Fibroblast of skin of left quadriceps (primary cell): ENCODE measurements at regions not wholly inside any gene's neighbourhood (a gene's known extent, or its start where the extent isn't known, plus 50 kb on each side); places are given as distances from the start of the nearest gene placed in this dataset.
"Not testable (repeated sequence)": the region's sequence is repeated elsewhere in the genome, so short reads cannot be mapped to it uniquely, and the experiment has no call there.

Experiments used
- DNase-seq, 2 experiments: peaks; one replicate each; pipeline ENCODE4 v3.0.0-alpha.2; 2013; ENCODE audit warnings: low read depth in 2 of 2

DNA sequence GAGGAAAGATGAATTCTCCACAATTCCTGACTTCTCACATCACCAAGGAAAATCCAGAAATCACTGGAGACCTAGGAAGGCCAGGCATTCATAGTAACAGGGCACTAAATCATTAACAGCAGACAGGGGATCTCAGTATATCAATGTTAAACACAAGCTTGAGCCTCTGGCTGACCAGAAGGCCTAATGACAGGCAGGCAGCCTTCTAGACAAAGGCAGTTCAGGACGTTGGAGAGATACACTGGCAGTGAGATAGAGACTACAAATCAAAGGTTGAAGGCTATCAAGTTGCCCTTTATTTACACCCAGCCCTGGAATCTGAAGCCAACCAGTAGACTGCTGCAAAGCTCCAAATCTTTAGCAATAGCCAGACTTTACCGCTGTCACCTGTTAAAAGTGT is 422.8 kb upstream of the CCL2 start:
- no peak for DNase-seq

DNA sequence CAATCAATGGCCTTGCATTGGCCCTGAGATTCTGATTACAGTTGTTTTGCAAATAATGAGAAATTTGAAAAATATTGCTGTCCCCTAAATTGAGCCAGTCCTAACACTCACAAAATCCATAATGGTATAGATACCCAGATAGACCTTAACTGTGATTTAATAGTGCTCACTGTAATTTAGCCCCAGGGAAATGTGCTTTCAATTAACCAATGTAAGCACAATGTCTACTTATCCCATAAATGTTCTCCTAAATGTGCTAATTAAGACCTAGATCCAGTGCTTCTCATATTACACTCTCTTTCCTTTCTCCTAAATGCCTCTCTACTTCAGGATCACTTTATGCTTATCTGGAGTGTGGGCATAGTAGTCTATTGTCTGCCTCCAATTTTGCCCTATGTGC is 417.8 kb upstream of the CCL2 start:
- DNase-seq: no peak

GRCh38 chr17:33838281-33838680 is 416.8 kb upstream of the CCL2 start:
- no peak for DNase-seq

- no peak for DNase-seq
Observed at GRCh38 chr17:33847900-33848299, 407.2 kb upstream of the CCL2 start.

DNA sequence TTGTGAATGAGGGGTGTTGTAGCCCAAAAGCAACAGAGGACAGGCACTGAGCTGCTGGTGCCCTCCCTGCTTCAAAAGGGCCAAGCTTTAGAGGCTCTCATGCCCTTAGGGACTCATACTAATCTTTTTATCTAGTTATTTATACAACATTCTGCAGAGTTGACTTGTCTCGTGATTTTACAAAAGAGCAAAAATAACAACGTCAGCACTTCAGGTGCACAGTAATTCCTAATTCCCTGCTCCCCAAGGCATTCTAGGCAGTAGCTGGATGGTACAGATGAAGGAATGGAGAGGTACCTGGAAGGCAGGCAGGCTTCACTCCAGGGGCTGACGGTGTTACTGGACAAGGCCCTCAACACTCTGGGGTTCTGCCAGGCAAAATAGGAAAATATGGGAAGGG is 406.7 kb upstream of the CCL2 start:
- no peak for DNase-seq

- no peak for DNase-seq
Observed at GRCh38 chr17:33854596-33854995, 400.5 kb upstream of the CCL2 start.

- no peak for DNase-seq
Observed at GRCh38 chr17:33858121-33858520, 397.0 kb upstream of the CCL2 start.

GRCh38 chr17:33858682-33859081 is 396.4 kb upstream of the CCL2 start:
- no peak for DNase-seq

DNA sequence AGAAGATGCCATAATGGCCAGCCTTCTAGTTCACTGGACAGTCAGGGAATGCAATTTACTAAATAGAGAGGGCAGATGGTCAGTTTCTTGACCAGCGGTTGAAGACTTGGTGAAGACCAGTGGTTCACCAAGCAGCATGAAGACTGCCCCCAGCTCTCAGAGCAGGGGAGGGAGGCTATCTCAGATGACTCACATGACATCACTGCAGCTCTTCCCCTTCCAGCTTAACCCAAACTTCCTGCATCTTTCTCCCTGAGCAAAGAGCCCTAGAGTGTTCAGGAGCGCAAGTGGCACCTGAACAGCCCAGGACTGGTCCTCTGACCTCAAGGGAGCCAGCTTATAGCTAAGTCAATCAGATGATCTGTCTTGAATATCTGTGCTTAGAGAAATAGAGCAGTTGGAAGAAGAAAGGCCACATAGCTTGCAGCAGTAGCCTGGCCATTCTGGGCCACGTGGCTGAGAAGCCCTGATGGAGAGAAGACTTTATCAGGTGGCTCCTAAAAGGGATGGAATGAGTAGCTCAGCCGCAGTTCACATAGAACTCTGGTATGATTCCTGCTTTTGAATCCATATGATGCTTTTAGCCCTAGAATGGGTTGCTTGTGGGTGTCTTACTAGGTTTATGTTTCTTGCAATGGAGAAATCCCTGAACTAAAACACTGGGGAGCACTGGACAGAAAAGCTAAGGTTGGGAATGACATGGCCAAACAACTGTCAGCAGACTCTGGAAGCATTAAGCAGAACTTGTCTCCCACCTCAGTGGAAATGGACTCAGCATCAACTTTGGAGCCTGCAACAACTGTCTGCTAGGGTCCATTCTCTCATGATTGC is 392.1 kb upstream of the CCL2 start:
- DNase-seq: no peak

DNA sequence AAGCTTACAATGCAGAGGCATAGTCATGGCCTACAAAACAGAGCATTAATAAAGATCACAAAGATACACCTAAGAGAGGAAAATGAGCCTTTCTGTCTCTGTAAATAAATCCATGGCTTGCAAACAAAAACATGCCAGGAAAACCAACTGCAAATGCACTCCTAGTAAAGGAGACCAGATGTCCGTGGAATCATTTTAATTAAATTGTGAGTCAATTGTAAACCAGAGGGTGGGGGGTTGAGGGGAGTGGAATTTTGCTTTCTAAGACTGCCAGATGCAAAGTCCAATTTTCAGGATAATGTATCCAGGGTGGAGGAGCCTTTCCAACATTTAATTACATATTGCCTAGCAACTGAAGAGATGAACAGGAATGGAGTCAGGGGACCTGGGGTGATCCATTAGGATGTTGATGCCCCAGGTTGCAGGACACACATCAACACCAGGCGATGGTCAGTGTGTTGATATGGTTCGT is 390.3 kb upstream of the CCL2 start:
- DNase-seq: no peak

GRCh38 chr17:33868899-33869298 is 386.2 kb upstream of the CCL2 start:
- DNase-seq: no peak

DNA sequence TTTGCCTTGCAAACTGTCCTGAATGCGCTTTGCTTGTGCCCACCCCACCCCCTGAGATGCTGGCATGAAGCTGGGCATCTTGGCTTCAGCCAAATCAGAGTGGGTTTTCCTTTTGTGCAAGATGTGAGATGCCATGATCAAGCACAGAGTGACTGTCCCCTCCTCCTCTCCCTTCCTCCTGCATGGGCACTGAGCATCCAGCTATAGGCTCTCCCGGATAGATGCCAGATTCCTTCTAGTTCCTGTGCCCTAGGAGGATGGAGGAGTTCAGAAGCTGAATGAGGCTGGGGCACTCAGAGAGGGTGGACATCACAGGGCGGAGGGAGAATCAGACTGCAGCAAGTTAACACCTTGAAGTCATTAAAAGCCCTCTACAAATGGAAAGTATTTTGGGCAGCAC is 384.1 kb upstream of the CCL2 start:
- no peak for DNase-seq

DNA sequence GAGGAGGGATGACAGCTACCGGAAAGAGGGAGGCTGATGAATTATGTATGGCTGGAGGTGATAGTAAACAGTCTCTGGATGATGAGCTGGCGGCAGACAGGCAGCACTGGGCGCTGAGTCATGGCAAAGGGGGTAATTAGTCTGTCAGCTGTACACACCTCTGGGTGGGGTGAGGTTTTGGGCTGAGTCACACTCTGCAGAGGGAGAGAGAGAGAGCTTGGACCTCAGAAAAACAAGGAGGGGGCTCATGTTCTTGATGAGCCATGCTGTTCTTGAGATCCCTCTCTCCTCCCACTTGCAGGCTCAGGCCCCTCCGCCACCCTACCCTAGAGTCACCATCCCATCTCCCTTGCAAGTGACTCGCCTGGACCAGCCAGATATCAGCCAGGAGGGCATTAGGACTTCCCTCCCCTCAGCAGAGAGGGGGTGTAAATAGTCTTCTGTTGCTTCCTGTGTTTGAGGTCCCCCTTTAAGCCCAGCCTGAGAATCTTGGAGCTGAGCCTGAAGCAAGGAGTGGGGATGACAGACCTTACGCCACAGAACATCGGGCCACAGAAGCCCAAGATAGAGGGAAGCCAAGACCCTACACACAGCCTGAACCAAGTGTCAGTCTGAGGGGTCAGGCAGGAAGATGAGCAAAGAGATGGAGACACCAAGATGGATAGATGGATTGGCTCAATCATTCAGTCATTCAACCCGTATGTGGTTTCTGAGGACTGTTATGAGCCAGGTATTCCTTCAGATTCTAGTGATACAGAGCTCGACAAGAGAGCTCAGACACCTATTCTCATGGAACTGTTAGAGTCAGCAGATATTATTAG is 383.2 kb upstream of the CCL2 start:
- DNase-seq: no peak

GRCh38 chr17:33873201-33873617 is 381.9 kb upstream of the CCL2 start:
- no peak for DNase-seq

- no peak for DNase-seq
Observed at GRCh38 chr17:33874617-33875060, 380.4 kb upstream of the CCL2 start.

DNA sequence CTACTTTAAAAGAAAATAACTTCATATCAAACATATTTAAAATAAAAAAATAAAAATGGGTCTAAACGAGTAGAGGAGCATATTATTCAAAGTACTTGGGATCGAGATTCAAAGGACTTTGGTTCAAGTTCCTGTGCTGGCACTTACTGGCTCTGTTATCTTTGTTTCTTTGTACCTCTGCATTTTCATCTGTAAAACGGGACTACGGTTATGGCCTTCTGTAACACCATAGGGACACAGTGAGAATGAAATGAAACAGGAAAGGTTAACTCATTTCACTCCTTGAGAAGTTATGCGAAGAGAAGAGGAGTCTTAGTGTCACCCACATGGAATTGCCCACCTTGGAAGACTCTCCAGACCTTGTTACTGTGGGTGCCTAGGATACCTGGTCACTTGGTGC is 379.1 kb upstream of the CCL2 start:
- no peak for DNase-seq

- DNase-seq: not testable (repeated sequence)
Observed at GRCh38 chr17:33882273-33882672, 372.8 kb upstream of the CCL2 start.

DNA sequence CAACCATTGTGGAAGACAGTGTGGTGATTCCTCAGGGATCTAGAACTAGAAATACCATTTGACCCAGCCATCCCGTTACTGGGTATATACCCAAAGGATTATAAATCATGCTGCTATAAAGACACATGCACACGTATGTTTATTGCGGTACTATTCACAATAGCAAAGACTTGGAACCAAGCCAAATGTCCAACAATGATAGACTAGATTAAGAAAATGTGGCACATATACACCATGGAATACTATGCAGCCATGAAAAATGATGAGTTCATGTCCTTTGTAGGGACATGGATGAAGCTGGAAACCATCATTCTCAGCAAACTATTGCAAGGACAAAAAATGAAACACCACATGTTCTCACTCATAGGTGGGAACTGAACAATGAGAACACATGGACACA is 372.4 kb upstream of the CCL2 start:
- not testable (repeated sequence) for DNase-seq

- DNase-seq: no peak
Observed at GRCh38 chr17:33888455-33888854, 366.6 kb upstream of the CCL2 start.

- no peak for DNase-seq
Observed at GRCh38 chr17:33889040-33889439, 366.0 kb upstream of the CCL2 start.

DNA sequence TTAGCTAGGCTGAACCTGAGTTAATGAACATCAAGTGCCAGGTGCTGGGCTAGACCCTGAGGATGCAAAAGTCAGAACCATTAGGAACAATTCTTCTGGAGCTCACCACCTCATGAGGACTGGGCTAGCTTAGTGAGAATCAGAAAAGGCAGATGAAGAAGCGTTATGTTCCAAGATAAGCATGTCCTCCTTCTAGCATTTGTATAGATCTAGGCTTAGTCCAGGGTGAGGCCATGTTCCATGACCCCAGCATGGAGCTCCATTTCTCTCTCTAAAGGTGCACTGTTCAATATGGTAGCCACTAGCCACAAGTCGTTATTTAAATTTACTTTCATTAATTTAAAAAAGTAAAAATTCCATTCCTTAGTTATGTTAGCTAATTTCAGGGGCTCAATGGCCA is 365.3 kb upstream of the CCL2 start:
- no peak for DNase-seq

DNA sequence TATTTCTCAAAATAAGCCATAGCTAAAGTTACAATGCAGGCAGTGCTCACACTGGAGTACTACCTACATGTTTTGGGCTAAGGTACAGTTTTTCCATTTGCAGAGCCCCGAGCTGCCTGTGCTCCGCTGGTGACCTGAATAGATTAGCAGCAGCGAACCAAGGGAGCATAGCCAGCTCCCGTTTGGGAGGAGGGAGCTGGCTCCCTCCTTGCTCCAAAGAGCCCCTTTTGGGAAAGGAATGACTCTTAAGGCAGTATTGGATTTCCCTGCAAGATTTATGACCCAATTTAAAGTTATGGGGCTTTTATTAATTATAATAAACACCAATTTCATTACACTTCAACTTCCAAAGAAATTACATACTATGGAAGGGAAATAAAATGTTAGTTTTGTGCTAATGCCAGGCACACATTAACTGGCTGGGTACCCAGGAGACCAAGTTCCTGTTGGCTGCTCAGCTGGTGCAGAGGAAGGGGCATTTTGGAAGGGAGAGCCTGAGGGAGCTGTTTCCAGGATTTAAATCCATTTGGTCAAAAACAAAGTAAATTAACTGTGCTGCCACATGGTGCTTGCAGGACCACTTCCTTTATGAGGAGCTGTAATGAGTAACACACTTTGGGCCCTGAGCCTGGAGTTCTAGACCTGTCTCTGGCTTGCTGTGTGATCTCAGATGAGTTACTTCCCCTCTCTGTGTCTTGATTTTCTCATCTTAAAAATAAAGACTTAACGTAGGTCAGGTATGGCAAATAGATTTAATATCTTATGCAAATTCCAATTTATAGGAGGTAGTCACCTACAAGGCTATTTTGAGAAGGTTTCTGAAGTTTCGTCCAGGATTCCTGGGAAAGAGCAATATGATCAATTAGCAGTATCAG is 362.1 kb upstream of the CCL2 start:
- no peak for DNase-seq
